Astrocyte (in vitro differentiated cells and primary cell): ENCODE measurements at regions not wholly inside any gene's neighbourhood (a gene's known extent, or its start where the extent isn't known, plus 50 kb on each side); places are given as distances from the start of the nearest gene placed in this dataset.

Experiments
- DNase-seq: peaks from one replicate; pipeline ENCODE4 v3.0.0-alpha.2; 2010; ENCODE audit warnings: low read depth
- FAIRE-seq: peaks from 2 replicates; lab custom pipeline; 2011; peaks lifted over from hg19 to GRCh38; lab: Jason Lieb, UNC
- H2AFZ ChIP-seq: 2 replicates; pipeline ENCODE4 v1.6.0; 2012; ENCODE audit warnings: low read depth, low read length, inconsistent platforms
- H3K27ac ChIP-seq: 2 replicates; pipeline ENCODE4 v1.5.1; 2011; ENCODE audit warnings: low read depth, low read length, inconsistent platforms
- H3K27me3 ChIP-seq: 2 replicates; pipeline ENCODE4 v1.6.0; 2011; ENCODE audit warnings: low read length, inconsistent platforms; ENCODE audit not compliant: insufficient read depth
- H3K36me3 ChIP-seq: 2 replicates; pipeline ENCODE4 v1.5.1; 2011; ENCODE audit warnings: low read length, inconsistent platforms; ENCODE audit not compliant: insufficient read depth
- H3K4me1 ChIP-seq: 2 replicates; pipeline ENCODE4 v1.5.1; 2011; ENCODE audit warnings: low read length, inconsistent platforms; ENCODE audit not compliant: insufficient read depth
- H3K4me2 ChIP-seq: 2 replicates; pipeline ENCODE4 v1.6.0; 2012; ENCODE audit warnings: low read length, inconsistent platforms
- H3K4me3 ChIP-seq: 2 replicates; pipeline ENCODE4 v1.5.1; 2011; ENCODE audit warnings: low read depth, mild to moderate bottlenecking, low read length, inconsistent platforms; ENCODE audit not compliant: insufficient read depth
- H3K79me2 ChIP-seq: 2 replicates; pipeline ENCODE4 v1.6.0; 2012; ENCODE audit warnings: mild to moderate bottlenecking, low read length, inconsistent platforms; ENCODE audit not compliant: insufficient read depth
- H3K9ac ChIP-seq: 2 replicates; pipeline ENCODE4 v1.6.0; 2012; ENCODE audit warnings: mild to moderate bottlenecking, low read length, inconsistent platforms
- H3K9me3 ChIP-seq: 2 replicates; pipeline ENCODE4 v1.5.1; 2012; ENCODE audit warnings: low read depth, mild to moderate bottlenecking, low read length, inconsistent platforms; ENCODE audit not compliant: insufficient read depth
- H4K20me1 ChIP-seq: 2 replicates; pipeline ENCODE4 v1.6.0; 2012; ENCODE audit warnings: low read length, inconsistent platforms; ENCODE audit not compliant: insufficient read depth
- H3K27ac Mint-ChIP-seq: one replicate; pipeline ENCODE4 v1.8.0; 2021; ENCODE audit warnings: mild to moderate bottlenecking, mixed read lengths; ENCODE audit not compliant: unreplicated experiment
- H3K27me3 Mint-ChIP-seq: one replicate; pipeline ENCODE4 v1.8.0; 2021; ENCODE audit warnings: low read depth, mixed read lengths; ENCODE audit not compliant: unreplicated experiment
- H3K36me3 Mint-ChIP-seq: one replicate; pipeline ENCODE4 v1.8.0; 2021; ENCODE audit warnings: low read depth, mixed read lengths; ENCODE audit not compliant: unreplicated experiment
- H3K4me1 Mint-ChIP-seq: one replicate; pipeline ENCODE4 v1.8.0; 2021; ENCODE audit warnings: low read depth, mixed read lengths; ENCODE audit not compliant: unreplicated experiment
- H3K4me3 Mint-ChIP-seq: one replicate; pipeline ENCODE4 v1.8.0; 2021; ENCODE audit warnings: mild to moderate bottlenecking, moderate library complexity, mixed read lengths; ENCODE audit not compliant: unreplicated experiment
- H3K9me3 Mint-ChIP-seq: one replicate; pipeline ENCODE4 v1.8.0; 2021; ENCODE audit warnings: mild to moderate bottlenecking, mixed read lengths; ENCODE audit not compliant: unreplicated experiment
- CTCF ChIP-seq: IDR thresholded peaks from 2 replicates; pipeline ENCODE4 v1.5.1; 2011; ENCODE audit warnings: low read depth, mild to moderate bottlenecking, inconsistent platforms, low read length, moderate library complexity; ENCODE audit not compliant: insufficient read depth
- EZH2 ChIP-seq: IDR thresholded peaks from 2 replicates; pipeline ENCODE4 v1.6.1; 2012; ENCODE audit warnings: mild to moderate bottlenecking, low read length, inconsistent platforms; ENCODE audit not compliant: insufficient read depth

- no peak for DNase-seq
- no peak overlapping the region for H3K9ac ChIP-seq
- H3K4me3 Mint-ChIP-seq: no peak overlapping the region
- peaks cover 7% of the 10 kb centered on the region for H3K9me3 ChIP-seq
- no peaks in the 10 kb centered on the region for H3K4me1 Mint-ChIP-seq
- H3K4me2 ChIP-seq: no peak overlapping the region
- H4K20me1 ChIP-seq: no peaks in the 10 kb centered on the region
- no peaks in the 10 kb centered on the region for H3K4me1 ChIP-seq
- no peak for FAIRE-seq
- no peaks in the 10 kb centered on the region for H3K36me3 ChIP-seq
- no peaks in the 10 kb centered on the region for H3K36me3 Mint-ChIP-seq
- H3K4me3 ChIP-seq: no peak overlapping the region
- H3K27me3 ChIP-seq: no peaks in the 10 kb centered on the region
- H3K27me3 Mint-ChIP-seq: peaks cover 20% of the 10 kb centered on the region
- TF ChIP-seq CTCF (no peak), EZH2 (no peak)
- peak overlapping the region; percentile 38 for H3K27ac Mint-ChIP-seq
- no peaks in the 10 kb centered on the region for H3K79me2 ChIP-seq
- no peak overlapping the region for H3K27ac ChIP-seq
- H2AFZ ChIP-seq: no peak overlapping the region
- peaks cover 5% of the 10 kb centered on the region for H3K9me3 Mint-ChIP-seq
Measured at GRCh38 chr16:8299635-8300034, 290.7 kb downstream of the TMEM114 start.

- Histone ChIP-seq H3K9ac (no peak overlapping the region), H3K4me1 (no peaks in the 10 kb centered on the region), H3K79me2 (no peaks in the 10 kb centered on the region), H3K9me3 (peaks cover 2% of the 10 kb centered on the region), H3K4me3 (no peak overlapping the region), H2AFZ (no peak overlapping the region), H3K36me3 (no peaks in the 10 kb centered on the region), H3K27me3 (no peaks in the 10 kb centered on the region), H3K4me2 (no peak overlapping the region), H3K27ac (no peak overlapping the region), H4K20me1 (no peaks in the 10 kb centered on the region)
- Mint-ChIP-seq H3K4me1 (no peaks in the 10 kb centered on the region), H3K27me3 (peaks cover 20% of the 10 kb centered on the region), H3K36me3 (no peaks in the 10 kb centered on the region), H3K9me3 (no peaks in the 10 kb centered on the region), H3K4me3 (no peak overlapping the region), H3K27ac (no peak overlapping the region)
- no peak for DNase-seq
- FAIRE-seq: no peak
- TF ChIP-seq CTCF: no peak
- TF ChIP-seq EZH2: no peak
Measured at GRCh38 chr16:8295513-8296237, 294.6 kb downstream of the TMEM114 start.

- Mint-ChIP-seq H3K36me3 (no peaks in the 10 kb centered on the region), H3K27me3 (peaks cover 6% of the 10 kb centered on the region), H3K9me3 (no peaks in the 10 kb centered on the region), H3K4me1 (no peaks in the 10 kb centered on the region), H3K27ac (no peak overlapping the region), H3K4me3 (no peak overlapping the region)
- H3K27me3 ChIP-seq: no peaks in the 10 kb centered on the region
- H3K27ac ChIP-seq: no peak overlapping the region
- H3K9ac ChIP-seq: no peak overlapping the region
- no peak for DNase-seq
- no peaks in the 10 kb centered on the region for H3K36me3 ChIP-seq
- no peaks in the 10 kb centered on the region for H4K20me1 ChIP-seq
- no peak overlapping the region for H2AFZ ChIP-seq
- peaks cover 2% of the 10 kb centered on the region for H3K9me3 ChIP-seq
- no peaks in the 10 kb centered on the region for H3K4me1 ChIP-seq
- no peak overlapping the region for H3K4me3 ChIP-seq
- H3K79me2 ChIP-seq: no peaks in the 10 kb centered on the region
- FAIRE-seq: no peak
- TF ChIP-seq EZH2: no peak
- no peak for TF ChIP-seq CTCF
- H3K4me2 ChIP-seq: no peak overlapping the region
Measured at GRCh38 chr16:8293413-8293812, 296.9 kb downstream of the TMEM114 start.
